Stomach smooth muscle (tissue), 2 donors: ENCODE measurements at regions not wholly inside any gene's neighbourhood (a gene's known extent, or its start where the extent isn't known, plus 50 kb on each side); places are given as distances from the start of the nearest gene placed in this dataset.
"Not testable (repeated sequence)": the region's sequence is repeated elsewhere in the genome, so short reads cannot be mapped to it uniquely, and the experiment has no call there.

Experiments used
- H3K27ac ChIP-seq: one replicate; pipeline ENCODE4 v1.7.0; 2013; ENCODE audit warnings: mild to moderate bottlenecking, low read length, inconsistent platforms
- H3K27me3 ChIP-seq, 2 donors: one replicate each; pipeline ENCODE4 v1.7.0; 2013; ENCODE audit warnings: low read length in 2 of 2; ENCODE audit not compliant: insufficient read depth in 2 of 2, control insufficient read depth in 1 of 2
- H3K36me3 ChIP-seq, 2 donors: one replicate each; pipeline ENCODE4 v1.7.0; 2013; ENCODE audit warnings: low read length in 2 of 2; ENCODE audit not compliant: control insufficient read depth in 2 of 2, insufficient read depth in 2 of 2
- H3K4me1 ChIP-seq: one replicate; pipeline ENCODE4 v1.7.0; 2013; ENCODE audit warnings: low read length; ENCODE audit not compliant: control insufficient read depth, insufficient read depth
- H3K4me3 ChIP-seq, 2 donors: one replicate each; pipeline ENCODE4 v1.7.0; 2013; ENCODE audit warnings: low read length in 2 of 2
- H3K9ac ChIP-seq, 2 donors: one replicate each; pipeline ENCODE4 v1.7.0; 2013; ENCODE audit warnings: low read length in 2 of 2, mild to moderate bottlenecking in 1 of 2
- H3K9me3 ChIP-seq, 2 donors: one replicate each; pipeline ENCODE4 v1.7.0; 2013; ENCODE audit warnings: low read length in 2 of 2; ENCODE audit not compliant: control insufficient read depth in 2 of 2
- donor health status: healthy.
- donor health status: Pancreatic carcinoma.

- H3K9me3 ChIP-seq, H3K4me3 ChIP-seq, H3K4me1 ChIP-seq, H3K9ac ChIP-seq, H3K27ac ChIP-seq, H3K27me3 ChIP-seq, H3K36me3 ChIP-seq: not testable (repeated sequence)
These were observed 224.3 kb upstream of the COBL start for GRCh38 chr7:51540906-51541305.

- Histone ChIP-seq H3K36me3 (no peaks in the 10 kb centered on the region), H3K4me3 (no peak overlapping the region), H3K27me3 (no peaks in the 10 kb centered on the region), H3K4me1 (no peaks in the 10 kb centered on the region), H3K9me3 (peaks cover 0 to 4% of the 10 kb centered on the region in 2 donors), H3K27ac (no peak overlapping the region), H3K9ac (no peak overlapping the region)
These were observed 223.2 kb upstream of the COBL start for GRCh38 chr7:51539840-51540239.

GRCh38 chr7:51528172-51528571 lies 211.6 kb upstream of the COBL start:
- no peak overlapping the region for H3K4me3 ChIP-seq
- no peaks in the 10 kb centered on the region for H3K4me1 ChIP-seq
- H3K9ac ChIP-seq: no peak overlapping the region
- H3K36me3 ChIP-seq: no peaks in the 10 kb centered on the region
- no peaks in the 10 kb centered on the region for H3K9me3 ChIP-seq
- no peaks in the 10 kb centered on the region for H3K27me3 ChIP-seq
- H3K27ac ChIP-seq: no peak overlapping the region

GRCh38 chr7:51521694-51522312 lies 205.2 kb upstream of the COBL start:
- Histone ChIP-seq H3K9me3 (no peaks in the 10 kb centered on the region), H3K27me3 (no peaks in the 10 kb centered on the region), H3K9ac (no peak overlapping the region), H3K36me3 (no peaks in the 10 kb centered on the region), H3K27ac (no peak overlapping the region), H3K4me1 (no peaks in the 10 kb centered on the region), H3K4me3 (no peak overlapping the region)

- H3K27ac ChIP-seq: no peak overlapping the region
- H3K36me3 ChIP-seq: no peaks in the 10 kb centered on the region
- no peak overlapping the region for H3K9ac ChIP-seq
- no peak overlapping the region for H3K4me3 ChIP-seq
- no peaks in the 10 kb centered on the region for H3K9me3 ChIP-seq
- H3K27me3 ChIP-seq: no peaks in the 10 kb centered on the region
- no peaks in the 10 kb centered on the region for H3K4me1 ChIP-seq
These were observed 204.4 kb upstream of the COBL start for GRCh38 chr7:51521054-51521453.

GRCh38 chr7:51518646-51519045 lies 202.0 kb upstream of the COBL start:
- H3K27ac ChIP-seq: no peak overlapping the region
- no peaks in the 10 kb centered on the region for H3K36me3 ChIP-seq
- no peaks in the 10 kb centered on the region for H3K9me3 ChIP-seq
- no peaks in the 10 kb centered on the region for H3K27me3 ChIP-seq
- no peaks in the 10 kb centered on the region for H3K4me1 ChIP-seq
- H3K4me3 ChIP-seq: no peak overlapping the region
- no peak overlapping the region for H3K9ac ChIP-seq

- H3K4me3 ChIP-seq: no peak overlapping the region
- no peaks in the 10 kb centered on the region for H3K36me3 ChIP-seq
- H3K27ac ChIP-seq: no peak overlapping the region
- no peaks in the 10 kb centered on the region for H3K9me3 ChIP-seq
- H3K4me1 ChIP-seq: no peaks in the 10 kb centered on the region
- no peaks in the 10 kb centered on the region for H3K27me3 ChIP-seq
- H3K9ac ChIP-seq: no peak overlapping the region
These were observed 200.6 kb upstream of the COBL start for GRCh38 chr7:51517187-51517586.

GRCh38 chr7:51501620-51502019 lies 185.0 kb upstream of the COBL start:
- no peaks in the 10 kb centered on the region for H3K9me3 ChIP-seq
- H3K4me1 ChIP-seq: no peaks in the 10 kb centered on the region
- H3K27me3 ChIP-seq: no peaks in the 10 kb centered on the region
- no peak overlapping the region for H3K9ac ChIP-seq
- no peak overlapping the region for H3K4me3 ChIP-seq
- H3K36me3 ChIP-seq: no peaks in the 10 kb centered on the region
- no peak overlapping the region for H3K27ac ChIP-seq

GRCh38 chr7:51482976-51483375 lies 166.4 kb upstream of the COBL start:
- no peaks in the 10 kb centered on the region for H3K9me3 ChIP-seq
- H3K4me3 ChIP-seq: no peak overlapping the region
- no peak overlapping the region for H3K9ac ChIP-seq
- no peaks in the 10 kb centered on the region for H3K4me1 ChIP-seq
- H3K27me3 ChIP-seq: no peaks in the 10 kb centered on the region
- no peak overlapping the region for H3K27ac ChIP-seq
- no peaks in the 10 kb centered on the region for H3K36me3 ChIP-seq

- no peak overlapping the region for H3K4me3 ChIP-seq
- H3K4me1 ChIP-seq: no peaks in the 10 kb centered on the region
- peaks cover 0 to 7% of the 10 kb centered on the region in 2 donors for H3K9me3 ChIP-seq
- H3K27me3 ChIP-seq: no peaks in the 10 kb centered on the region
- no peak overlapping the region for H3K9ac ChIP-seq
- H3K27ac ChIP-seq: no peak overlapping the region
- no peaks in the 10 kb centered on the region for H3K36me3 ChIP-seq
These were observed 164.8 kb upstream of the COBL start for GRCh38 chr7:51481421-51481820.

- Histone ChIP-seq H3K36me3 (no peaks in the 10 kb centered on the region), H3K9me3 (peaks cover 0 to 7% of the 10 kb centered on the region in 2 donors), H3K27me3 (peaks cover 5% of the 10 kb centered on the region in 2 donors), H3K4me3 (no peak overlapping the region), H3K4me1 (no peaks in the 10 kb centered on the region), H3K9ac (no peak overlapping the region), H3K27ac (no peak overlapping the region)
These were observed 161.2 kb upstream of the COBL start for GRCh38 chr7:51477819-51478218.
